ENCODE measurements at regions not wholly inside any gene's neighbourhood (a gene's known extent, or its start where the extent isn't known, plus 50 kb on each side); places are given as distances from the start of the nearest gene placed in this dataset.

- TF ChIP-seq CTCF (IDR thresholded peaks at IDR 0.05) (no peak), POLR2A (IDR thresholded peaks at IDR 0.05) (no peak), EP300 (IDR thresholded peaks at IDR 0.05) (no peak)
Observed at GRCh38 chr11:134682577-134682976, 270.5 kb upstream of the B3GAT1 start.
